Astrocyte of the cerebellum (primary cell): ENCODE measurements at regions not wholly inside any gene's neighbourhood (a gene's known extent, or its start where the extent isn't known, plus 50 kb on each side); places are given as distances from the start of the nearest gene placed in this dataset.

Experiments
- DNase-seq: peaks from one replicate; pipeline ENCODE4 v3.0.0-alpha.2; 2011; ENCODE audit warnings: low read depth
- H3K4me3 ChIP-seq: 2 replicates; pipeline ENCODE4 v1.5.1; 2011; ENCODE audit warnings: mild to moderate bottlenecking, low read depth, low read length, moderate library complexity
- in situ Hi-C: cut with HindIII; loops from 2 replicates; pipeline ENCODE4 v1.10.0; 2017; ENCODE audit warnings: low sequenced_read_pairs
- TF ChIP-seq, protein P1 (sequence below): IDR thresholded peaks from 2 replicates; pipeline ENCODE4 v1.5.1; 2012; ENCODE audit warnings: low read length, low read depth, moderate library complexity, mild to moderate bottlenecking; ENCODE audit errors: missing control alignments

DNA sequence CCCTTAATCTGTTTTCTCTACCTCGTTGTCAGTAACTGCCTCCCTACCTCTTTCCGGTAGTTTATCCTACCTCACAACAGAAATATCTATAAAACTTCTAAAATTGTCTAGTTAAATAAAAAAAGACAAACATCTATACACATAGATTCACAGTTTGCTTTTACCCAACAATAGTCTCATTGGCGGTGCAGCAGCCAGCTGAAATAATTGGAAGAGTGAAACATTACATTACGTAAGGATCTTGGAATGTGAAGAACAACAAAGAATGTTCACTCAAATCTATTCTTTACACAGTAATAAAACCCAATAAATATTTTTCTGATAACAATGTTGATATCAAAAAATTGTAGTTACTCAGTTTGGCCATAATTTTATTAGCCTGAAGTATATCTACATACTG lies 115.5 kb upstream of the ARPP21 start:
- in situ Hi-C loops = no loop called here
- TF ChIP-seq, protein P1, sequence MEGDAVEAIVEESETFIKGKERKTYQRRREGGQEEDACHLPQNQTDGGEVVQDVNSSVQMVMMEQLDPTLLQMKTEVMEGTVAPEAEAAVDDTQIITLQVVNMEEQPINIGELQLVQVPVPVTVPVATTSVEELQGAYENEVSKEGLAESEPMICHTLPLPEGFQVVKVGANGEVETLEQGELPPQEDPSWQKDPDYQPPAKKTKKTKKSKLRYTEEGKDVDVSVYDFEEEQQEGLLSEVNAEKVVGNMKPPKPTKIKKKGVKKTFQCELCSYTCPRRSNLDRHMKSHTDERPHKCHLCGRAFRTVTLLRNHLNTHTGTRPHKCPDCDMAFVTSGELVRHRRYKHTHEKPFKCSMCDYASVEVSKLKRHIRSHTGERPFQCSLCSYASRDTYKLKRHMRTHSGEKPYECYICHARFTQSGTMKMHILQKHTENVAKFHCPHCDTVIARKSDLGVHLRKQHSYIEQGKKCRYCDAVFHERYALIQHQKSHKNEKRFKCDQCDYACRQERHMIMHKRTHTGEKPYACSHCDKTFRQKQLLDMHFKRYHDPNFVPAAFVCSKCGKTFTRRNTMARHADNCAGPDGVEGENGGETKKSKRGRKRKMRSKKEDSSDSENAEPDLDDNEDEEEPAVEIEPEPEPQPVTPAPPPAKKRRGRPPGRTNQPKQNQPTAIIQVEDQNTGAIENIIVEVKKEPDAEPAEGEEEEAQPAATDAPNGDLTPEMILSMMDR = no peak
- peak; percentile 31 for DNase-seq
- no peak overlapping the region for H3K4me3 ChIP-seq

DNA sequence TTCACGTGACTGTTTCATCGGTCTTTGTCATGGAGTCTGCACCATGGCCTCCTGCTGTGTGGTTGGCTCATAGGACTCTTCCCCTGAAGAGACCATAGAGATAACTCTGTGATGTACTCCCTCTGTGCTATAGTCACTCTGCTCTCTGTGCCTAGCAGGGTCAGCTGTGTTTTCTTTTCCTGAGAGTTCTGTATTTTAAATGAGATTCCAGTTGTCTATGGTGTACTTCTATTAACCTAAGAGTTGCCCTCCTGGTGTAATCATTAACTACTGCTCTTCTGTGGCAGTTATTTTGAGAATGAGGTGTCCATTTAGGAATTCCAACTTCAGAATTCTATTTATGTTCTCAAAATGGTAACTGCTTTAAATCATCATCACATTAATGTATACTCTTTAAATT lies 114.5 kb upstream of the ARPP21 start:
- DNase-seq = no peak
- in situ Hi-C loops = no loop called here
- no peak overlapping the region for H3K4me3 ChIP-seq
- TF ChIP-seq, protein P1 = no peak

DNA sequence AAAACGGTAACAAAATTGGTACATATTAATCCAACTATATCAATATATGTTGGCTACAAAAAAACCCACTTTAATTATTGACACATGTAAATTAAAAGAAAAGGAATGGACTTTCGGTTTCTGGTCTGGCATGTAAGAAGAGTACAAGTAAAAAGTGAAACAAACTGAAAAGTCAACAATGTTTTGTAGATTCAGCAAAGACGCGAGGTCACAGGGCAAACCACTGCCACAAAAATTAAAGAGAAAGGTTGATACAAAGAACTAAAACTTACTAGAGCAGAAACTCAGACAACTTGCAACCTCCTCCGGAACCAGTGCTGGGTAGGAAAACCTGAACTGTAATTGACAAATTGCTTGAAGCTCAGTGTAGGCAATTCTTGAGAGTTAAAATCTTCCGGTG lies 110.6 kb upstream of the ARPP21 start:
- TF ChIP-seq, protein P1 = no peak
- DNase-seq = peak; percentile 19
- in situ Hi-C loops = no loop called here
- H3K4me3 ChIP-seq = no peak overlapping the region

DNA sequence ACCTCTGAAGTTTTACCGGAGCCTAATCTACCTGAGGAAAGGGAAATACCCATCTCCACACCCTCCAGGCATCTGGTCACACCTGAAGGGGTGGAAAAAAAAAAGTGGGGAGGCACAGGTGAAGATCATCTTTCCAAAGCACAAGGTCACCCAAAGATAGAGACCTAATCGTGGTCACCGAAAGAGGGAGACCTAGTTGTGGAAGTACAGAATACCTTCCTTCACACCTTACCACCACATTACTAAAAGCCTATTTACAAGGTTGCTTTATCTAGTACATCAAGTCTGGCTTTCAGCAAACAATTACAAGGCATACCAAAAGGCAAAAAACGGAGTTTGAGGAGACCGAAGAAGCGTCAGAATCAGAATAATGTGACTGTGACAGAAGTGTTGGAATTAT lies 110.0 kb upstream of the ARPP21 start:
- no peak for DNase-seq
- H3K4me3 ChIP-seq = no peak overlapping the region
- TF ChIP-seq, protein P1 = no peak
- in situ Hi-C loops = no loop called here

DNA sequence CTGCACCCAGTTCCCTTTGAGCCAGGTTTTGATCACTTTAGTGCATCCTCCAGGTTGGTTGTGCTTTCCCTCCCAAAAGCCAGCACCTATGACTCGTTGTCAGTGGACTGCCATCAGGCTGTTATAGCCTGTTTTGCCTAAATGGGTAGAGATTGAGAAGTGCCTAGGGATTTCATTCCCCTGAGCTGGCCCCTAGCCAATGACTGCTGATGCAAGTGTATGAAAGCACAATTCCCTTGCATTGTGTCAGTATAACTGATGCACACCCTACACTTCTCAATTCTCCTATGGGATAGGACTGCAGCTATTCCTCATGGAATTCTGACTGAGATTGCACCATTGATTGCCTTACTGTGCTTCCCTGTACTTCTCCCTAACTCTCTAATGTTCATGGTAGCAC lies 102.1 kb upstream of the ARPP21 start:
- H3K4me3 ChIP-seq = no peak overlapping the region
- DNase-seq = no peak
- TF ChIP-seq, protein P1 = no peak
- in situ Hi-C loops = no loop called here

DNA sequence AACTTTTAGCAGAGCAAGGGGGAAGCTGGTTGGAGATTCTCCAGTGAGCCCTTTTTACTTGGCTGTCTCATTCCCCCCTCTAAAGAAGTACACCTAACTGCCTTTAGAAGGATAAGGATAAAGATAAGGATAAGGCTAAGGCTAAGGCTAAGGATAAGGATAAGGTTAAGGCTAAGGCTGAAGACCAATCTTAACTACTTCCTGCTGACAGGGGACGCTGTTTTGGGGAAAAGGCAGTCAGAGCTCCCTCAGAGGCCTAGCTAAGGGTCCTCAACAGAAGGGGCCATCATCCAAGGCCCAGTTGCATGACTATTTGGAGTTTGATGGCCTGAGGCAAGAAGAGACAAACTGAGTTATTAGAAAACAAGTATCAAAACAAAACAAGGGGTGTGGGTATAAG lies 94.3 kb upstream of the ARPP21 start:
- in situ Hi-C loops = no loop called here
- no peak for DNase-seq
- no peak overlapping the region for H3K4me3 ChIP-seq
- TF ChIP-seq, protein P1 = no peak

DNA sequence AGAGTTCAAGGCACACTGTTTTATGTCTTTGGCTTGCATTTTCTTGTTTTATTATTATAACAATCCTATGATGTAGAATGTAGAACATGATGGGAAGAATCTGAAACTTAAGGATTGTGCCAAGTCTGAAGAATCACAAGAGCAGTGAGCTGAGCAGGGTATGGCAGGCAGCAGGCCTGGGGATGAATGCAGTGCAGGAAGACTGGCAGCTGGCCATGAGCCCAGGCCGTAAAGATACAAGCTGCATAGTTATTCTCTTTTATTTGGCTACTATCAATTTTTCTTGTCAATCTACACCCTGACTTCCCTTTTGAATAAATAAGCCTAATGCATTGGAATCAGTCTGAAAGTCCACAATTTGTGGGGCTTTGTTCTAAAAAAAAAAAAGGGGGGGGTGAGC lies 89.6 kb upstream of the ARPP21 start:
- TF ChIP-seq, protein P1 = no peak
- no peak for DNase-seq
- no peak overlapping the region for H3K4me3 ChIP-seq
- in situ Hi-C loops = no loop called here
